ENCODE measurements at regions not wholly inside any gene's neighbourhood (a gene's known extent, or its start where the extent isn't known, plus 50 kb on each side); places are given as distances from the start of the nearest gene placed in this dataset.

DNA sequence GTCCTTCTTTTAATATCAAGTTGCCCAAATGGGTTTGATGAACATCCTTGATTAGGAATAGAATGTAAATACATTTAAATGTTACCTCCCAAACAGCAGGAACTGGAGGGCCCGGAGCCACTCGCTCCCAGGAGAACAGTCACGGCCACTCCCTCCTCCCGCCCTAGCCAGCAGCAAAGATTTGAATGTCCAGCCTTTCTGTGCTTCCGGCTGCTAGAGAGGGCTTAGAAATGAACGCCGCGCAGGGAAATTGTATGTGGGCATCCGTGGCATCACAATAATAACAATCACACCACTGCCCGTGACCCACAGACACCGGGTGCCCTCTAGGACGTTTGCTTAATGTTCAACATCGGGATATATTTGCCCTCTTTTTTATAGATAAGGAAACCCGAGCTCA lies 164.9 kb upstream of the SALL3 start:
- no peak overlapping the region for H3K4me3 ChIP-seq (ENCODE audit: low read depth, low read length, poor library complexity, severe bottlenecking)
- POLR2A ChIA-PET (ENCODE audit: low non-redundant PET), result no interaction called here
- no peaks in the 10 kb centered on the region for H3K4me1 ChIP-seq (ENCODE audit: insufficient read depth, low read length, poor library complexity, severe bottlenecking)
- H3K27me3 ChIP-seq (replicated peaks; ENCODE audit: insufficient read depth, low read depth, low read length, poor library complexity), result peaks cover 31% of the 10 kb centered on the region
- DNase-seq (ENCODE audit: low spot score), result no peak
- CTCF ChIA-PET, result no interaction called here
- H3K27ac ChIP-seq (ENCODE audit: low read depth, low read length, poor library complexity, severe bottlenecking), result no peak overlapping the region
- no peaks in the 10 kb centered on the region for H3K36me3 ChIP-seq (ENCODE audit: insufficient read depth, low read length, poor library complexity, severe bottlenecking)
- no peaks in the 10 kb centered on the region for H3K9me3 ChIP-seq (ENCODE audit: low read depth, low read length, poor library complexity, severe bottlenecking)
- TF ChIP-seq, protein P1, sequence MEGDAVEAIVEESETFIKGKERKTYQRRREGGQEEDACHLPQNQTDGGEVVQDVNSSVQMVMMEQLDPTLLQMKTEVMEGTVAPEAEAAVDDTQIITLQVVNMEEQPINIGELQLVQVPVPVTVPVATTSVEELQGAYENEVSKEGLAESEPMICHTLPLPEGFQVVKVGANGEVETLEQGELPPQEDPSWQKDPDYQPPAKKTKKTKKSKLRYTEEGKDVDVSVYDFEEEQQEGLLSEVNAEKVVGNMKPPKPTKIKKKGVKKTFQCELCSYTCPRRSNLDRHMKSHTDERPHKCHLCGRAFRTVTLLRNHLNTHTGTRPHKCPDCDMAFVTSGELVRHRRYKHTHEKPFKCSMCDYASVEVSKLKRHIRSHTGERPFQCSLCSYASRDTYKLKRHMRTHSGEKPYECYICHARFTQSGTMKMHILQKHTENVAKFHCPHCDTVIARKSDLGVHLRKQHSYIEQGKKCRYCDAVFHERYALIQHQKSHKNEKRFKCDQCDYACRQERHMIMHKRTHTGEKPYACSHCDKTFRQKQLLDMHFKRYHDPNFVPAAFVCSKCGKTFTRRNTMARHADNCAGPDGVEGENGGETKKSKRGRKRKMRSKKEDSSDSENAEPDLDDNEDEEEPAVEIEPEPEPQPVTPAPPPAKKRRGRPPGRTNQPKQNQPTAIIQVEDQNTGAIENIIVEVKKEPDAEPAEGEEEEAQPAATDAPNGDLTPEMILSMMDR (conservative IDR thresholded peaks at IDR 0.05; ENCODE audit: low read depth, low read length), result no peak
- TF ChIP-seq EZH2 (IDR thresholded peaks at IDR 0.05; ENCODE audit: borderline replicate concordance, low read depth, low read length, poor library complexity, severe bottlenecking), result no peak
- intact Hi-C loops (cut with micrococcal nuclease; ENCODE audit: unreplicated experiment), result no loop called here
- BruUV-seq (replicated peaks), result no TSS peak

DNA sequence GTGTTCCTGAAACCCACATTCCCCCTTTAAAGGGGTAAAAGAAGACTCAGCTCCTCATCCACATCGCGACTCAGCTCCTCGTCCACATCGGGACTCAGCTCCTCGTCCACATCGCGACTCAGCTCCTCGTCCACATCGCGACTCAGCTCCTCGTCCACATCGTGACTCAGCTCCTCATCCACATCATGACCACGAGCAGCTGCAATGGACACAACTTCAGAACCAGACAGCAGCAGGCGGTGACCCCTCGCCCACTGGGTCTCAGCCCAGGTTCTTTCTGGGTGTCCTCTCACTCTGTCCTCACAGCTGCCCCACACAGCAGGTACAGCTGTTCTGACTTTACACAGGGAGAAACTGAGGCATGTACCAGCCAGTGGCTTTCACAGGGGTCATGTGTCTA lies 163.5 kb upstream of the SALL3 start:
- no peaks in the 10 kb centered on the region for H3K9me3 ChIP-seq (ENCODE audit: low read depth, low read length, poor library complexity, severe bottlenecking)
- no peaks in the 10 kb centered on the region for H3K4me1 ChIP-seq (ENCODE audit: insufficient read depth, low read length, poor library complexity, severe bottlenecking)
- ChIA-PET CTCF (no interaction called here), POLR2A (ENCODE audit: low non-redundant PET) (no interaction called here)
- intact Hi-C loops (cut with micrococcal nuclease; ENCODE audit: unreplicated experiment), result no loop called here
- no peak for DNase-seq (ENCODE audit: low spot score)
- no peaks in the 10 kb centered on the region for H3K36me3 ChIP-seq (ENCODE audit: insufficient read depth, low read length, poor library complexity, severe bottlenecking)
- BruUV-seq (replicated peaks), result no TSS peak
- H3K27ac ChIP-seq (ENCODE audit: low read depth, low read length, poor library complexity, severe bottlenecking), result no peak overlapping the region
- peaks cover 42% of the 10 kb centered on the region for H3K27me3 ChIP-seq (replicated peaks; ENCODE audit: insufficient read depth, low read depth, low read length, poor library complexity)
- no peak overlapping the region for H3K4me3 ChIP-seq (ENCODE audit: low read depth, low read length, poor library complexity, severe bottlenecking)
- TF ChIP-seq, protein P1 (conservative IDR thresholded peaks at IDR 0.05; ENCODE audit: low read depth, low read length), result no peak
- no peak for TF ChIP-seq EZH2 (IDR thresholded peaks at IDR 0.05; ENCODE audit: borderline replicate concordance, low read depth, low read length, poor library complexity, severe bottlenecking)

DNA sequence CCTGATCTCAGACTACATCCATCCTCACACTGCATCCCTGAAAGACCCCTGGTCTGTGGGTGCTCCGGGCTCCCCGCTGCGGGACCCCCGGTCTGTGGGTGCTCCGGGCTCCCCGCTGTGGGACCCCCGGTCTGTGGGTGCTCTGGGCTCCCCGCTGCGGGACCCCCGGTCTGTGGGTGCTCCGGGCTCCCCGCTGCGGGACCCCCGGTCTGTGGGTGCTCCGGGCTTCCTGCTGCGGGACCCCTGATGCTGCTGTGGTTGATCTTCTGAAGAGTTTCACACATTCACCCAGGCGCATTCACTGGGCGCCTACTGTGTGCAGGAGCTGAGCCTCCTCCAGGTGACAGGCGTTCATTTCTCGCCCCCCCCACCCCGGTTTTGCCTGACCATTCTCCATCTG lies 162.7 kb upstream of the SALL3 start:
- BruUV-seq (replicated peaks), result no TSS peak
- DNase-seq (ENCODE audit: low spot score), result no peak

More for the DNA sequence above, 162.7 kb upstream of the SALL3 start:
- H3K9me3 ChIP-seq (ENCODE audit: low read depth, low read length, poor library complexity, severe bottlenecking), result no peaks in the 10 kb centered on the region
- TF ChIP-seq, protein P1 (conservative IDR thresholded peaks at IDR 0.05; ENCODE audit: low read depth, low read length), result no peak
- peaks cover 42% of the 10 kb centered on the region for H3K27me3 ChIP-seq (replicated peaks; ENCODE audit: insufficient read depth, low read depth, low read length, poor library complexity)
- ChIA-PET POLR2A (ENCODE audit: low non-redundant PET) (no interaction called here), CTCF (no interaction called here)
- H3K4me1 ChIP-seq (ENCODE audit: insufficient read depth, low read length, poor library complexity, severe bottlenecking), result no peaks in the 10 kb centered on the region
- no peak overlapping the region for H3K4me3 ChIP-seq (ENCODE audit: low read depth, low read length, poor library complexity, severe bottlenecking)
- no peaks in the 10 kb centered on the region for H3K36me3 ChIP-seq (ENCODE audit: insufficient read depth, low read length, poor library complexity, severe bottlenecking)
- H3K27ac ChIP-seq (ENCODE audit: low read depth, low read length, poor library complexity, severe bottlenecking), result no peak overlapping the region
- intact Hi-C loops (cut with micrococcal nuclease; ENCODE audit: unreplicated experiment), result no loop called here
